HEK293 (cell line): ENCODE measurements at regions not wholly inside any gene's neighbourhood (a gene's known extent, or its start where the extent isn't known, plus 50 kb on each side); places are given as distances from the start of the nearest gene placed in this dataset.

Source experiments
- YY1 ChIP-seq: fragments of 450-650 bp; formaldehyde crosslinking; IDR thresholded peaks from 2 replicates; pipeline ENCODE4 v1.5.1; 2018; ENCODE audit warnings: missing biosample characterization, missing genetic modification characterization
- ZBTB7A ChIP-seq: fragments of 450-650 bp; formaldehyde crosslinking; IDR thresholded peaks from 2 replicates; pipeline ENCODE4 v1.5.1; 2016; ENCODE audit warnings: low read depth, missing biosample characterization, missing genetic modification characterization
- ZFP69B ChIP-seq: fragments of 450-650 bp; formaldehyde crosslinking; IDR thresholded peaks from 2 replicates; pipeline ENCODE4 v1.5.1; 2016; ENCODE audit warnings: missing biosample characterization, missing genetic modification characterization
- ZIC2 ChIP-seq: fragments of 450-650 bp; formaldehyde crosslinking; IDR thresholded peaks from 2 replicates; pipeline ENCODE4 v1.5.1; 2016; ENCODE audit warnings: missing biosample characterization, missing genetic modification characterization
- ZNF175 ChIP-seq: fragments of 450-650 bp; formaldehyde crosslinking; IDR thresholded peaks from 2 replicates; pipeline ENCODE4 v1.5.1; 2016; ENCODE audit warnings: missing biosample characterization, missing genetic modification characterization
- ZNF19 ChIP-seq: fragments of 450-650 bp; formaldehyde crosslinking; IDR thresholded peaks from 2 replicates; pipeline ENCODE4; 2016; ENCODE audit warnings: missing biosample characterization, missing genetic modification characterization, low read depth
- ZNF792 ChIP-seq: fragments of 450-650 bp; formaldehyde crosslinking; IDR thresholded peaks from 2 replicates; pipeline ENCODE4 v1.5.1; 2016; ENCODE audit warnings: missing biosample characterization, missing genetic modification characterization
- ZNF843 ChIP-seq: fragments of 450-650 bp; formaldehyde crosslinking; IDR thresholded peaks from 2 replicates; pipeline ENCODE4 v1.5.1; 2016; ENCODE audit warnings: missing biosample characterization, missing genetic modification characterization
- TF ChIP-seq, protein P1 (sequence below): fragments of 450-650 bp; formaldehyde crosslinking; IDR thresholded peaks from 2 replicates; pipeline ENCODE4 v1.5.1; 2016; ENCODE audit warnings: missing biosample characterization, missing genetic modification characterization

DNA sequence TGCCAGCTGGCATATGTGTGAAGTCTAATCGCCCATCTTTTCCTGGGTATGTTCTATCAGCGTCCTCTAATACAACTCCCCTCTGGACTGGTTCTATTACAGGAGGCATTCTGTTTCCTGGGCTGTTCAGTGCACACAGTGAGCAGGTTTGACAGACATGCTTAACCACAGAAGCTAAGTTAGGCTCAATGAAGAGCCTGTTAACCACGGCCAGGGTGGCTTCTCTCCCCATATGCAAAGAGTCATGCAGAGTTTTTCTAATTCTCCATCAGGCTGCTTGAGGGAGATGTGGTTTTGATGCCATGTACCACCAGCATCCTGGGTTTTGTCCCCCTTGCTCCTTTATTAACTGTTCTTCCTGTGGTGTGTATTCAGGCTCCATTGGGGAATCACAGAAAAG is 57.2 kb upstream of the ALOX12 start:
- TF ChIP-seq ZFP69B (tag by site-specific recombination) (no peak), ZBTB7A (tag by site-specific recombination) (no peak), ZNF175 (tag by site-specific recombination) (no peak), YY1 (no peak), ZNF843 (tag by site-specific recombination) (no peak), ZNF19 (tag by site-specific recombination) (no peak), ZIC2 (no peak), ZNF792 (tag by site-specific recombination) (no peak)
- TF ChIP-seq, protein P1, sequence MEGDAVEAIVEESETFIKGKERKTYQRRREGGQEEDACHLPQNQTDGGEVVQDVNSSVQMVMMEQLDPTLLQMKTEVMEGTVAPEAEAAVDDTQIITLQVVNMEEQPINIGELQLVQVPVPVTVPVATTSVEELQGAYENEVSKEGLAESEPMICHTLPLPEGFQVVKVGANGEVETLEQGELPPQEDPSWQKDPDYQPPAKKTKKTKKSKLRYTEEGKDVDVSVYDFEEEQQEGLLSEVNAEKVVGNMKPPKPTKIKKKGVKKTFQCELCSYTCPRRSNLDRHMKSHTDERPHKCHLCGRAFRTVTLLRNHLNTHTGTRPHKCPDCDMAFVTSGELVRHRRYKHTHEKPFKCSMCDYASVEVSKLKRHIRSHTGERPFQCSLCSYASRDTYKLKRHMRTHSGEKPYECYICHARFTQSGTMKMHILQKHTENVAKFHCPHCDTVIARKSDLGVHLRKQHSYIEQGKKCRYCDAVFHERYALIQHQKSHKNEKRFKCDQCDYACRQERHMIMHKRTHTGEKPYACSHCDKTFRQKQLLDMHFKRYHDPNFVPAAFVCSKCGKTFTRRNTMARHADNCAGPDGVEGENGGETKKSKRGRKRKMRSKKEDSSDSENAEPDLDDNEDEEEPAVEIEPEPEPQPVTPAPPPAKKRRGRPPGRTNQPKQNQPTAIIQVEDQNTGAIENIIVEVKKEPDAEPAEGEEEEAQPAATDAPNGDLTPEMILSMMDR (tag by site-specific recombination): no peak
